Activated naive CD4-positive, alpha-beta T cell (primary cell): ENCODE measurements at regions not wholly inside any gene's neighbourhood (a gene's known extent, or its start where the extent isn't known, plus 50 kb on each side); places are given as distances from the start of the nearest gene placed in this dataset.

Source experiments
- DNase-seq, 4 experiments: peaks; one replicate each; lab custom pipeline; 2025; lab: John Stamatoyannopoulos, UW

DNA sequence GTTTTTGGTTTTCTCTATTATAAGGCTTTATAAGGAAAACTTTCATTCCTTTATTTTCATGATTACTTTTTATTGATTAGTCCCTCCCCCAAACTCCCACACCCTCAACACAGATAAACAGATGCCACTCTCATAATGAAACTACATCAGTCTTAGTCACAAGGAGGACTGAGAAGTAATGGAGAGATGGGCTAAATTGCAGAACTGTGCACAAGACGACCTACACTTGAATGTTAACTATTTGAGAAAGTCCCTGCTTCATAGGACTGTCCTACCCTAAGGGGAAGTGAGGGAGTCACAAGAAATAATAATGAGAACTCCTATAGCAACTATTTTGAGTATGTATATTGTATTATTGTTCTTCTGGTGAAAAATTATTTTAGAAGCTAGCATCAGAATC, 360.8 kb downstream of the RBM43 start:
- DNase-seq, result no peak

DNA sequence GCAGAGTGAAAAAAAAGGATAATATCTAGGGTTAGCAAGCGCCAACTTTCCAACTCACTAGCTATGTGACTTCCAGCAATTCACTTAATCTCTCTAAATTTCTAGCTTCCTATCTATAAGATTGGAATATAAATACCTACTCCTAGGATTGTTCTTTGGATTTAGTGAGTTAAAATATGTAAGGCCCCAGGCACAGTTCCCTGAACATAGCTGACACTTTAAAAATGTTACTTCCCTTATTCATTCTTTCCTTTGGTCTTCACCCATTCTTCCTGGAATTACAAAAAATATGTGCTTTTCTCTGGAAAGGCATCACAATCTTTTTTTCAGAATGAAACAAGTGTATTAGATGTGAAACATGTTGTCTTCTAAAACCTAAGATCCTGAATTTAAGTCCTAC, 365.7 kb downstream of the RBM43 start:
- no peak for DNase-seq

DNA sequence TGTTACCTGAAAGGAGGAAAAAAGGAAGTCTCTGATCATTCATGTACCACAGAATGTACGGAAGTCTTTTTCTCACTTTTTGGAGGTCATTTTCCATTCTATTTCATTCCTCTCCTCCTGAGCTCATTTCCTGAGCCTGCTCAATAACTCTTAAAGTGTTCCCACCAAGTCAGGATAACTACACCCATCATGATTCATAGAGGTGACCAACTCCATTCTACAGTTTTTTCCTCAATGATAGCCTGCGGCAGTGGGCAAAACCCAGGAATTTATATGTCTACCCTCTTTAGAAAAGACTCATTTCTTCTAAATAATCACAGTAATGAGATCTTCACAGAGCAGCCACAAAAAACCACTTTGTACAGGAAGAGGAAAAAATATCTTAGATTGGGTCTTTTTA, 372.5 kb downstream of the RBM43 start:
- no peak for DNase-seq

DNA sequence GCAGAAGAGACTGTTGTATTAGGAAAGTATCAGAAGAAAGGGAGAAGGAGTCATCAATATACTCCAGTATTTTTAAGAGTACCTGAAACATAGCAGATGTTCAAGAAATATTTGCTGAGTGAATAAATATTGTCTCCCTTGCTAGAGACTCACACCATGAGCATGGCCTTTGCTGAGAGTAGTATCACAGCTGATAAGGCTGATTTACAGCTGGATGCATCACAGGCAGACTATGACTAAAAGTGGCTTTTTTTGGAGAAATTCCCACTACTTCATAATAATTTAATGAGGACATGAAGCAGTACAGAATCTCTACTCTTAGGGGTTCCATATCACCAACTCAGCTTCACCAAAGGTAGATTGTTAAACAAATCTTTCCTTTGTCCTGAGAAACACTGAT, 373.3 kb downstream of the RBM43 start:
- no peak for DNase-seq

DNA sequence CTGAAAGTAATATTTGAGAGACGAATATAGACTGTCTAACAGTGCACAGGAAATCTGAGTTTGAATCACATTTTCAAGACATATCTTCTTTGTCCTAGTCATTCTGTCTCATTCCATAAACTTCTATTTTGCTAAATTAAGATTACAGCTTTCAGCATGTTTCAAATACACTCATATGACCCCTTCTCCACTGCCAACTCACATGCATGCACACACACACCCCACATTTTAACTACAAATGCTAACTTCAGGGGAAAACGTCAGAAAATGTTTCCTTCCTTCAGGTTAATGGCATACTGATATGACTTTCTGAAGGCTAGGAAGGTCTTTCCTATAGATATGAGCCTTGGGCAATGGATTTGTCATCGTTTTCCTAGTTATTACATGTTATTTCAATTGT, 373.7 kb downstream of the RBM43 start:
- DNase-seq, result no peak

DNA sequence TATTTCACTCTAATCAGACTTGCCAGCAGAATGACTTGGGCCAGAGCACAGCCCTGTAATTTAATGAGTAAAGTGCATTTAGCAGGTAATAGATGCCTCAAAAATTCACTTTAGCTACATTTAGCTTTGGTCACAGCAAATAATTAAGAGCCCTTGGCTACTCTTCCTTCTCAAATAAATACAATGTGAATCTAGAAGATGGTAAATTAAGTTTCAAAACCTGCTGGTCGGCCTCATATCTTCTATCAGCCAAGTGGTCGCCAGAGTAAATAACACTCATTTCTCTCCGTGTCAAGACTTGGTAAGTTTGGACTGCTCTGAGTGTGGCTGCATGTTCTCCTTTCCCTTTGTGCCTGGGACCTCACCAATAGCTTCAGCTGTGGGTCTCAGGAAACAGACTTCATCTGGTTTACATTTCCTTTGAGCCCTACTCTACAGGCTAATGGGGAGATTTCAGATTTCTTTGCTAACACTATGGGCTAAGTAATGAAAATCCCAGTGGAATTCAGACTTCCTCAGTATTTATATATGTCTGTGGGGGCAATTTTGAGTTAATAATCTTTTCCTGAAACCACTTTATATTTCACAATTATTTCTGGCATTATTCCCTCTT, 375.8 kb downstream of the RBM43 start:
- no peak for DNase-seq

DNA sequence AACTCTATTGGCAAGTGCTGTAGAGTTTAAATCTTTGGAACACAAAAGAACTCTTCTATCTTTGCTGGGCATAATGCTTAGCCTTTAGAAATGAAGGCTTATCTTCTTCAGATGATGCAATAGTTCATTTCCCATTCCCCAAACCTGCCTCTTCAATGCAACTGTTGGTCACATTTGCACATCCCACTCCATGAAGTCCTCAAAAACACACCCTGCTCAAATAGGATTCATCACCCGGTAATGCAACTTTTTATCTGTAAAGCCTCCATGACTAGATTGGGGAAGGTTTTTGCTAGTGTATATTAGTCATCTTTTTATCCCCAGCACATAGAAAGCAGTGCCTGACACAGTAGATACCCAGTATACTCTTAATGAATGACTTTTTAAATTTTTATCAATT, 376.4 kb downstream of the RBM43 start:
- no peak for DNase-seq

DNA sequence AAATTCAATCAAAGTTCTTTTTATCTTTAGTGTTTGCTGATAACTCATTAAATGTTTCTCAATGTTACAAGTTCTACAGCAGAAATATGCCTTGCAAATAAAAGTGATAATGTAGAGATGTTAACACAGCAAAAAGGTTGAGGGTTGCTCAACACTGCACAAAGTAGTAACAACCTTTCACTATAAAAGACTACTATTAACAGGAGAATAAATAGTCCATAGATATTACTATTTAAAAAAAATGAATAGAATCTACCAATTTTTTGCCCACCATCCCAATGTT, 378.1 kb downstream of the RBM43 start:
- no peak for DNase-seq

DNA sequence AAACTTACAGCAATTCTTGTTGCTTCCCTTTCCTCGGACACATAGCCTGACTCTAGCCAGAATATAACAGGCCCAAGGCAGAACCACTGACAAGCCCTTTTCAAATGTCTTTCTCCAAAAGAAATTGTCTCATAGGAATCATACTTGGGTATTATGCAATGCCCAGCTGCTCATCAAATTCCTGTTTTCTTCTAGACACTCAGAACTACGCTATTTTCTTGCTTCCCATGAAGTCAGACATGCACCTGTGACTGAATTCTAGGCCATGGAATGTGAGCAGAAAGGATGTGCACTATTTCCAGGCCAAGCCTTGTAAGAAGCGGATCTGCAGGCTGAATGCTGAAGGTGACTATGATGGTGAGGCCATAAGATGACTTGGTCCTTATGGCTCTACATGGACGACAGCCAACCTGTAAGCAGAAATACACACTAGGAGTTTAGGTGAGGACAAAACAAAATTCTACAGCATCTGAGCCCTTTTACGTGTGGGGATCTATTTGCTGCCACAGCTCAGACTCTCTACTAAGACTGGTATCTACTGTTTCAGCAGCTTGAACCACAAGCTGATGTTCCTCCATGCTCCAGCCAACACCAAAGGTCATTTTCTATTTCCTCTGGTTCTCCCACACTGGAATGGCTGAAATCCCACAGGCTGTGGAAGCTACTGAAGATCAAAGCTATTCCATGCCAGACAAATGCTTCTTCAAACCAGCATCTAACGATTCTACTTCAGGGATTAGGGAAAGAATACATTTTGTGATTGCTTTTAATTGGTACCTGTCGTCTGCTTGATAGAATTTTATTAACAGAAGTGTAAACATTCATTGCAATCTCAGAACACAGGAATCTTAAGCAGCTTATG, 378.7 kb downstream of the RBM43 start:
- DNase-seq, result no peak

DNA sequence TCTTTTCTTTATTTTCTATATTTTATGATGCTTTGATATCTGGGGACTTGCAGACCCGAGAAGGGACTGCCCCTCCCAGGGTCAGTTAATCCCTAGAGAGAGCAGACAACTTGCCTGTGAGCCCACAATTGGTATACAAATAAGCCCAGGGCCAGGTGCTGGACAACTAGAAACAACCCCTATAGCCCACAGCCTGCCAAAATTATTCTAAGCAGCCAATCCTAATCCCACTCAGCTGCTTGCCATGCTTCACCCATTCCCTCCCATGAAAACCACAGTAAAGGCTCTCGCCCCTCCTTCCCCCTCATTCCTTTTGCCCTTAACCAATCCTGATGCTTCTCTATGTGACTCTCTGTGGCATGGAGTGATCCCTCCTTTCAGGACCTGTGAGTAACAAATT, 380.7 kb downstream of the RBM43 start:
- no peak for DNase-seq

DNA sequence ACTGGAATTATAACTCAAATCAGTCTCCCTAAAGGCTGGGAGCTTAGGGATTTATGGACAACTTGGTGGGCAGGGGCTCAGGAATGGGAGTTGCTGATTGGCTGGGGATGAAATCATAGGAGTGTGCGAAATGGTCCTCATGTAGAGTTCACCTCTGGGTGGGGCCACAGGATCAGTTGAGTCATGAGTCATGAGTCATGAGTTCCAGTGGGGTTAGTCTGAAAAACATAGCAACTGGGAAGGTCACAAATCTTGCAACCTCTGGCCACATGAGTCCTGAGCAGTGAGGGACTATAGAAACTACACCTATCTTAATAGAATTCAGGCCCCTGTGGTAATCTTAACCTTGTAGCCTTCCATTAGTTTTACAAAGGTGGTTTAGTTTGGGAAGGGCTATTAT, 383.3 kb downstream of the RBM43 start:
- DNase-seq, result no peak

DNA sequence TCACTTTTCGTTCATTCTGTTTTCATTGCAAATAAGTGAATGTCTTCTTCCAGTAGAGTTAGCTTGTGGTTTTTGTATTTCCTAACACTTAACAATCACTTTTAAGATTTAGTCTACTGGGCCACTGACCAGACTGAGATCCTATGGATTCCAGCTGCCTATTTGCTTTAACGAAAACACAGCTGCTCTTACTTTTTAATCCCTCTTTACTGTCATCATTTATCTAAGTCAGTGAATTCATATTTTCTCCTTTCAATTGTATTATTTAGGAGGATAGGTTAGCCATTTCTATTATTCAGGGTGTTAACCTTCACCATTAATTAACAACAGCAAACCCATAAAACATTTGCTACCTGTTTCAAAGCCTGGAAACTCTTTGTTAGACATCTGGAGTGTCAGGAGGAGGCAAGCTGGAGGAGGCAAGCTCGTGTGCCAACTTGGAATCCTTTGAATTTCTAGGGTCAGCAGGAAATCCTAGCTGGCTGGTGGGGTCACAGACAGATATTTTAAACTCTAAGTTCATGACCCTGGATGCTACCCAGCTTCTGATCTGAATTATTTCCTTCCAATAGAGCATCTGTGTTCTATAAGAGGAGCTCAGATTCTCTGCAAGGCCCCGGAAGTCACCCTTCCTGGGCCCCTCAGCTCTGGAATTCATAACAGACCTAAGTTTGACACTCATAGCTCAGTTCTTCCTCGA, 385.3 kb downstream of the RBM43 start:
- DNase-seq, result no peak

DNA sequence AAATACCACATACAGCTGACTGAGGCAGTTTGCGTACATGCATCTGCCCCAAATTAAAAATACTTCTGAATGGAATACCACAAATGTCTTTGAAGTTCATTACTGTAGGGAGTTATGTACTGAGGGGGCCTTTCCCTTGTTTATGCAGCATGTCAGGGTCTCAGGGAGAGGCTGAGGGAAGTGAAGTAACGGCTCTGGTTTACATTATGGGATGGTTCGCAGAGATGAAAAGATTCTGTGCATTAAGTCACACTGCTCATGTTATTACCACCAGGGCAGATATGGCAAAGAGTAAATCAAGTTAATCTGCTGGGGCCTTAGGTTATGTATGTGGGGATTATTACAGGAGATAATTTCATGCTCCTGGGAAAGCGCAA, 385.9 kb upstream of the RND3 start:
- DNase-seq, result no peak

DNA sequence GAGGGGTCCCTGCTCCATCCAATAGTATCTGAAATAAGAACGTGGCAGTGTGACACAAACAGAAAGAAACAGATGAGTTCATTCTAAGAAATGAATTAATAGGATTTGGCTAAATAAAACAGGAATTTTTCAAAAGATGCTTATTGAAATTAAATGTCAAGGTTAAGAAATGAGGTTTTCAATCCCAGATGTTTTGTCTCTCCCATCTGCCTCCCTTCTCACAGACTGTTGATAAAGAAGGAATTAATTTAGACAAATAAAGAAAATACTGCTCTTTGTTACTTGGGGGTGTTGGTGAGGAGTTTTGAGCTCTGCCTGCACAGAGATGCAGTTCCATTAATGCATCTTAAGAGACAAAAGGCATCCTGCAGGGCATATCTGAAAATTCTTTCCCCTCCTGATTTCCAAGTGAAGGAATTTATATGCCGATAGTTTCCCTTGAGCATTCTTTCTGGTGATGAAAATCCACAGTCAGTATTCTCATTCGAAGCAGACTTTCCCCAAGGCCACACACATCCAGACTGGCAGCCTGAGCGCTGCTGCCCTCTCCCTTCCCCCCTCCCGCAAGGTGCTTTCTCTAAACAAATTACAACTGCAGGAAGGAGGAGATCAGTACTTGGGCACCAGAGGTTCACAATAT, 385.4 kb upstream of the RND3 start:
- DNase-seq, result no peak

DNA sequence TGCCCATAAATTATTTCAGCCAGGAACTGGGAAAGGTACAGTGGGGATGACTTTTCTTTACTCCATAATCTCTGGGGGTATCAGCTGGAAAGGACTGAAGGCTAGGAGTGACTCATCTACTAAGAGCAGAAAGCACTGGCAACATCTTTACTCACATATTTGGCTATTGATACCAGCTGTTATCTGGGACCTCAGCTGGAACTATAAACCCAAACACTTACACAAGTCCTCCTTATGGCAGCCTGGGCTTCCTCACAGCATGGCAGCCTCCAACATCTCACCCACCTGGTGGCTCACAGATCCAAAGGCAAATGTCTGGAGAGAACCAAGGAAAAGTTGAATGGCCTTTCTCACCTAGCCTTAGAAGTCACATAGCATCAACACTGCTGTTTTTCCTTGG, 379.0 kb upstream of the RND3 start:
- no peak for DNase-seq

DNA sequence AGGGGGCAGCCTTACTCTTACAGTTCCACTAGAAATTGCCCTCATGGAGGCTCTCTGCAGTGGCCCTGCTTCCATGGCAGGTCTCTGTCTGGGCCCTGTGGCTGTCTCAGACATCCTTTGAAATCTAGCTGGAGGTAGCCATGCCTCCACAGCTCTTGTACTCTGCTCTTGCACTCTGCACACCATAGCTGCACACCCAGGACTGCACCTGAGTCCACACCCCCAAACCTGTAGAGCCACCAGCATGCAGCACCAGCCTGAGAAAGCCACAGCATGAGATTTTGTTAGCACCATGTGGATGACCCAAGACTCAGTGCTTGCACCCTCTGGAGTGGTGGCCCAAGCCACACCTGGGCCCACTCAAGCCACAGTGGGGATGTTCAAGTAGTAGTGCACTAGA, 376.2 kb upstream of the RND3 start:
- DNase-seq, result no peak

DNA sequence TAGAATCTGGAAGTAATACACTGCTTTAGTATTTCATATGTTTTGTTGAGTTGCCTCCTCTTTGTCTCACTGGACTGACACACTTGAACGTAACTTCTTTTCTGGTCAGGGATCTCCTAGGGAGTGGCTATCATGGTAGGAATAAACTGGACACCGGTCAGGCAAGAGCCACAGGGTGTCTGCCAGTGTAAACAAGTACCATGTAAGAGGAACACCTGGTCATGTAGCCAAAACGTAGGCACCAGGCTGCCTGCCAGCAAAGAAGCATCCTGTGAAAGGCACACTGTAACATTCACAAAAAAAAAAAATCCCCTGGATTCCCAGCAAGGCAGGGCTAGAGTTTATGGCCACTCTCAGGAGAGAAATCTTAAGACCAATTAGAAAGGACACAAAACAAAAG, 372.8 kb upstream of the RND3 start:
- DNase-seq, result no peak

DNA sequence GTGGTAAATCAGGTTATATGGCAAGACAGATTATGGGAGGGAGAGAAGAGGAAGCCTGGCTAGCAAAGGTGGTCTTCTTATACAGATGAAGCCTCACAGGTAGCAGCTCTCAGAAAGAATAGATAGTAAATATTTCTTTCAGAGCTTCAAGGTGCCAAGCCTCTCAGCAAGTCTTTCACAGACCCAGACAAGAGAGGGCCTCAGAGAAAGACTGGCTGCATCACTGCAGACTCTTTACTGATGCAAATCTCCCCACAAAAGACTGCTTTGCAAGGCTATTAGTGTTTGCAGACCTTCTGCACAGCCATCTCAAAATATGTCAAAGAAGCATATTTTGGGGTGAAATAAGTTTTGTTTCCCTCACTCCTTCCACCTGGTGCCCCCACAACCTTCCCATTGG, 372.4 kb upstream of the RND3 start:
- DNase-seq, result no peak

DNA sequence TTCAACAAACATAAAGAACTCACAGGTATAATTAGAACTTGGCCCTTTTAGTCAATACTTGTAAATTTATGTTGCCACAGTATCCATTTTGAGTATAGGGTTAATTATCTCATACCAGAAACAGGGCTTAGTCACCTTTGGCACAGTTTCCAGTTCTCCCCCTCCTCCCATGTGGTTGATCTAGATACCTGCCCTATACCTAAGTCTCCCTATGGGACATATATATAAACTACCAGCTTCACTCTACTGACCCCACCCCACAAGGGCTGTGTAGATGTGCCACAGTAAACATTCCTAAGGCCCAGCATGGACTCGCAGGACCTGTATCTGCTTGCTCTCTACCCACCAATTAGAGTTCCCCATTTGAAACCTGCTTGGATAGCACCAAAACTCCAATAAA, 371.7 kb upstream of the RND3 start:
- DNase-seq, result no peak

DNA sequence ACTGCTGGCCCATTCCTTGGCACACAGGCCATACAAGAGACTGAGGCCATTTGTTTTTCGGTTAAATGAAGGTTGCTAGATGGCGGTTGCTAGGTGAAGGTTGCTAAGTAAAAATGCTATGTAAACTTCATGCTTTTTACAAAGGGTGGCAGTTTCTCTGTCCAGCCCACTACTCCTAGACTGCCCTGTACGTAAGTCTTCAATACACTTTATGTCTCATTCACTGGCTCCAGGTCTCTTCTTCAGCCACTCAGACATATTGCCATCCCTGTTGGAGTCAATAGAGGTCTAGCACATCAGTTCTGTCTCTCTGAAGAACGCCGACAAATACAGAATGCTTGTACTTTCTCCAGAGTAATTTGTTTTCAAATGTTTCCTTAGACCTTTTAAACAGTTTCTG, 370.9 kb upstream of the RND3 start:
- DNase-seq, result no peak

DNA sequence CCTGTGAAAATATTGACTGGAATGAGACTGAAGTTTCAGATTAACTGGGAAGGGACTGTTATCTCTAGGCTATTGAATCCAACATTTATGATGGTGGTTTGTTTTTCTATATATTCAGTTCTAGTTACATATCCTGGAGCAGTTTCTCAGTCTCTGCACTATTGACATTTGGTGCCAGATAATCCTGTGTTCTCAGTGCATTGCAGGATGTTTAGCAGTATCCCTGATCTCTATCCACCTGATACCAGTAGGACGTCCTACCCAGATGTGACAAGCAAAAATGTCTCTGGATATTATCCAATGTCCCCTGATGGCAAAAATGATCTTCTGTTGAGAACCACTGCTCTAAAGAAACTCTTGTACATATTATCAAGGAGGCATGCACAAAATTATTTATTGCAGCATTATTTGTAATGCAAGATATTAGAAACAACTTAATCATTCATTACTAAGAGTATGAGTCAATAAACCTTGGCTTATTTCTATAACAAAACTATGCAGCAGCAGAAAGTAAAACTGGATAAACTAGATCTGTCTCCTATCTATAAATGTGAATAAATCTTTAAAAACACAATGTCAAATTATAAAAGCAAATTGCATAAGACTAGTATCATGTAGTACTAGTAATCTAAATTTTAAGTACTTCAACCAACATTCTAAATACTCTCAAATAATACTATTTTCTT, 369.3 kb upstream of the RND3 start:
- no peak for DNase-seq

DNA sequence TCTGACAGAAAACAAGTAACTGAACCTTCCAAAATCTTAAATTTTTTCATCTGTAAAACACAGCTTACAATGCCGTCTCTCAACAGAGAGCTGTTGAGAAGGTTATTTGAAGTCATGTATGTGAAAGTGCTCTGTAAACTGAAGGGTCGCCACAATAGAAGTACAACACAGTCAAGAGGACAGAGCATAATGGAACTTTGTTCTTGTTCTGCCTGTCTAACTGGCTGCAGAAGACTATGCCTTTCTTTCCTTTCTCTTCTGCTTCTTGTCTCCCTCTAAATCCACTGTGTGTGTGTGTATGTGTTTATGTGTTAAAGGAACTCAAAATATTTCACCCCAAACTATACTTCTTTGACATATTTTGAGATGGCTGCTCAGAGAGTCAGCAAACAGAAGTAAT, 365.8 kb upstream of the RND3 start:
- DNase-seq, result no peak

DNA sequence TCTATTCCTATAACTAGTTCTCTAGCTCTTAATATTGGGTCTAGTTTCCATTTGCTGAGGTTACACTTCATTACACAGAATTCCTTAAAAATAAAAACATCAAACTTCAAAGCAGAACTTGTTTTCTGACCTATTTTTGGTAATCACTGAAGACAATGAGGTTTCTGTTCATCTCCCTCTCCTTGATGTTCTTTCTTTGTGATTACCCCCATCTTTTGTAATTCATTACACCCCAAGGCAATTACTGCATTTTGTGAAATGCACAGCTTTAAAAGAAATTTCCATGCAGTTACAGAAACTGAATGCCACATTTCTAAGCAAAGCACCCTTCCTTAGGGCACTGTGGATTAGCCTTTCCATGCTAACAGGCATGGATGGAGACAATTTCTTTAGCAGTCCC, 363.2 kb upstream of the RND3 start:
- DNase-seq, result no peak
